ENCODE measurements at regions not wholly inside any gene's neighbourhood (a gene's known extent, or its start where the extent isn't known, plus 50 kb on each side); places are given as distances from the start of the nearest gene placed in this dataset.

GRCh38 chr3:98968824-98969223, 67.3 kb upstream of the DCBLD2 start:
- H3K9me3 ChIP-seq = no peaks in the 10 kb centered on the region
- 73 to 88% methylated on average over 4 of the region's 4 CpGs for WGBS, 2 donors
- no peak for TF ChIP-seq EP300 (IDR thresholded peaks at IDR 0.05)
- no peak for TF ChIP-seq POLR2A (IDR thresholded peaks at IDR 0.05)
- no peak for TF ChIP-seq CTCF (IDR thresholded peaks at IDR 0.05)
- no peak for TF ChIP-seq POLR2AphosphoS5 (IDR thresholded peaks at IDR 0.05)
- no peak for ATAC-seq (ENCODE audit: low FRiP score in 2 of 2)
- H3K36me3 ChIP-seq = no peaks in the 10 kb centered on the region
- no peak overlapping the region for H3K4me3 ChIP-seq
- no peaks in the 10 kb centered on the region for H3K4me1 ChIP-seq
- H3K27me3 ChIP-seq = no peaks in the 10 kb centered on the region
- DNase-seq = no peak
- no peak overlapping the region for H3K27ac ChIP-seq

- ATAC-seq (ENCODE audit: low FRiP score in 2 of 2) = no peak
These were observed 66.9 kb upstream of the DCBLD2 start for GRCh38 chr3:98968347-98968746.

GRCh38 chr3:98967758-98968157, 66.3 kb upstream of the DCBLD2 start:
- TF ChIP-seq POLR2A (IDR thresholded peaks at IDR 0.05) = no peak
- no peak for TF ChIP-seq EP300 (IDR thresholded peaks at IDR 0.05)
- TF ChIP-seq POLR2AphosphoS5 (IDR thresholded peaks at IDR 0.05) = no peak
- TF ChIP-seq CTCF (IDR thresholded peaks at IDR 0.05) = no peak
- no peak for ATAC-seq (ENCODE audit: low FRiP score in 2 of 2)

More at GRCh38 chr3:98968347-98968746, 66.9 kb upstream of the DCBLD2 start:
- no peaks in the 10 kb centered on the region for H3K36me3 ChIP-seq
- no peak for DNase-seq
- no peak overlapping the region for H3K27ac ChIP-seq
- H3K4me3 ChIP-seq = no peak overlapping the region
- no peaks in the 10 kb centered on the region for H3K9me3 ChIP-seq
- TF ChIP-seq EP300 (IDR thresholded peaks at IDR 0.05) (no peak), CTCF (IDR thresholded peaks at IDR 0.05) (no peak), POLR2A (IDR thresholded peaks at IDR 0.05) (no peak)
- H3K27me3 ChIP-seq = no peaks in the 10 kb centered on the region
- no peaks in the 10 kb centered on the region for H3K4me1 ChIP-seq

GRCh38 chr3:98966862-98967546, 65.5 kb upstream of the DCBLD2 start:
- ATAC-seq (ENCODE audit: low FRiP score in 2 of 2) (no peak), DNase-seq (no peak)
- Histone ChIP-seq H3K27ac (no peak overlapping the region), H3K9me3 (no peaks in the 10 kb centered on the region), H3K4me1 (no peaks in the 10 kb centered on the region), H3K27me3 (no peaks in the 10 kb centered on the region), H3K36me3 (no peaks in the 10 kb centered on the region), H3K4me3 (no peak overlapping the region)
- WGBS, 2 donors = 87% methylated on average over 4 of the region's 4 CpGs
- TF ChIP-seq POLR2AphosphoS5 (IDR thresholded peaks at IDR 0.05) (no peak), CTCF (IDR thresholded peaks at IDR 0.05) (no peak), EP300 (IDR thresholded peaks at IDR 0.05) (no peak), POLR2A (IDR thresholded peaks at IDR 0.05) (no peak)

More at GRCh38 chr3:98967758-98968157, 66.3 kb upstream of the DCBLD2 start:
- DNase-seq = no peak
- Histone ChIP-seq H3K27me3 (no peaks in the 10 kb centered on the region), H3K36me3 (no peaks in the 10 kb centered on the region), H3K9me3 (no peaks in the 10 kb centered on the region), H3K27ac (no peak overlapping the region), H3K4me1 (no peaks in the 10 kb centered on the region), H3K4me3 (no peak overlapping the region)

- WGBS, 2 donors = 84 to 97% methylated on average over 1 of the region's 1 CpG
These were observed 64.9 kb upstream of the DCBLD2 start for GRCh38 chr3:98966434-98966833.

More at GRCh38 chr3:98966434-98966833, 64.9 kb upstream of the DCBLD2 start:
- H3K27me3 ChIP-seq = no peaks in the 10 kb centered on the region
- ATAC-seq (ENCODE audit: low FRiP score in 2 of 2) (no peak), DNase-seq (no peak)
- H3K9me3 ChIP-seq = no peaks in the 10 kb centered on the region
- H3K4me3 ChIP-seq = no peak overlapping the region
- TF ChIP-seq POLR2A (IDR thresholded peaks at IDR 0.05) (no peak), CTCF (IDR thresholded peaks at IDR 0.05) (no peak), POLR2AphosphoS5 (IDR thresholded peaks at IDR 0.05) (no peak), EP300 (IDR thresholded peaks at IDR 0.05) (no peak)
- H3K27ac ChIP-seq = no peak overlapping the region
- H3K4me1 ChIP-seq = no peaks in the 10 kb centered on the region
- no peaks in the 10 kb centered on the region for H3K36me3 ChIP-seq

All from upper lobe of left lung (tissue), 6 donors.